ENCODE measurements at regions not wholly inside any gene's neighbourhood (a gene's known extent, or its start where the extent isn't known, plus 50 kb on each side); places are given as distances from the start of the nearest gene placed in this dataset.

- no peak for TF ChIP-seq POLR2A (IDR thresholded peaks at IDR 0.05; ENCODE audit: low read length)
- TF ChIP-seq GATA1 (IDR thresholded peaks at IDR 0.05; ENCODE audit: low read depth, low read length): no peak
Observed at GRCh38 chr3:27978440-27978839, 256.3 kb upstream of the EOMES start.
